ENCODE measurements at regions not wholly inside any gene's neighbourhood (a gene's known extent, or its start where the extent isn't known, plus 50 kb on each side); places are given as distances from the start of the nearest gene placed in this dataset.
"Not testable (repeated sequence)": the region's sequence is repeated elsewhere in the genome, so short reads cannot be mapped to it uniquely, and the experiment has no call there.

- CTCF ChIA-PET = not testable (repeated sequence)
Observed at GRCh38 chr15:92800416-92801055, 99.6 kb upstream of the CHD2 start.

DNA sequence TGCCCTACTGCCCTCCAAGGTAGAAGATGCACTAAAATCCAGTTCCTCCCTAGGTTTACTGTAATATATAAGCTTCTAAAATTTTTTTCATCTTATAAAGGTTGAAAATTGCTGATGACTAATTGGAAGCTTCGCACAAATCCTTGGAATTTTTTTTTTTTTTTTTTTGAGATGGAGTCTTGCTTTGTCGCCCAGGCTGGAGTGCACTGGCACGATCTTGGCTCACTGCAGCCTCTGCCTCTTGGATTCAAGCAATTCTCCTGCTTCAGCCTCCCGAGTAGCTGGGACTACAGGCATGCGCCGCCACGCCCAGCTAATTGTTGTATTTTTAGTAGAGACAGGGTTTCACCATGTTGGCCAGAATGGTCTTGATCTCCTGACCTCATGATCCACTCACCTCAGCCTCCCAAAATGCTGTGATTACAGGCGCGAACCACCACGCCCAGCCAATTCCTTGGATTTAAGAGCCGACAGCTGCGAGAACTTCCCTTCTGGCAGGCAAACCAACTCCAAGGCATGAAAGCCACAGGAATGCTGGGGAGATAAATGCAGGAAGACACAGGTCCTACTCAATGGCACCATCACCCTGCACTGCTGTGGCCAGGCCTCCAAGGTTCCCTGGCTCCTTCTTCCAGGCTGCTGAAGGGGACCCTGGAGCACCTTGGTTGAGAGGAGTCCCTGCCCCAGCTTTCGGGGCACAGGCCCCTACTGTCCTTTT, 98.9 kb upstream of the CHD2 start:
- Histone ChIP-seq H4K91ac (ENCODE audit: insufficient read depth, low read depth, low read length) (peak overlapping the region; percentile 99), H3K79me1 (ENCODE audit: low read depth in 1 of 2, low read length in 2 of 2) (peaks cover 4 to 14% of the 10 kb centered on the region in 2 experiments; a peak in 2 of 4 replicates), H2AFZ (replicated peaks; ENCODE audit: low read length, poor library complexity) (peak overlapping the region; percentile 94), H2BK120ac (ENCODE audit: low read depth, low read length) (peak overlapping the region; percentile 100), H2BK5ac (ENCODE audit: low read depth, low read length, poor library complexity, severe bottlenecking) (peak overlapping the region; percentile 99), H4K5ac (ENCODE audit: low read depth, low read length) (peak overlapping the region; percentile 98), H4K8ac (ENCODE audit: low read depth in 2 of 2, low read length in 2 of 2) (peak overlapping the region; percentile 85 to 98), H3K4me1 (ENCODE audit: control insufficient read depth, insufficient read depth, low read length) (peaks cover 17% of the 10 kb centered on the region), H2BK15ac (ENCODE audit: low read depth, low read length) (peak overlapping the region; percentile 95; the same call in 2 of the 3 replicates), H3K4ac (ENCODE audit: low read depth, low read length) (peak overlapping the region; percentile 99), H3K14ac (replicated peaks; ENCODE audit: low read depth, low read length) (peak overlapping the region; percentile 98), H3K18ac (ENCODE audit: low read depth, low read length) (peak overlapping the region; percentile 94), H3K9ac (ENCODE audit: low read depth, low read length) (peak overlapping the region; percentile 56), H3K4me2 (ENCODE audit: low read depth, low read length) (peak overlapping the region; percentile 13; the same call in 1 of the 2 replicates), H3K23ac (ENCODE audit: low read depth, low read length) (peak overlapping the region; percentile 99), H3K56ac (ENCODE audit: extremely low read depth, insufficient read depth, low read length) (peak overlapping the region; percentile 94), H2AK5ac (ENCODE audit: low read depth, low read length) (peak overlapping the region; percentile 93), H3K27ac (ENCODE audit: insufficient read depth, low read length) (peak overlapping the region; percentile 81), H2AK9ac (replicated peaks; ENCODE audit: low read depth, low read length, poor library complexity) (peak overlapping the region; percentile 99), H2BK20ac (ENCODE audit: low read depth, low read length) (peak overlapping the region; percentile 99)
- not testable (repeated sequence) for H3K27me3 ChIP-seq (ENCODE audit: control insufficient read depth, insufficient read depth, low read length); H3K9me1 ChIP-seq (ENCODE audit: insufficient read depth, low read length); H3K4me3 ChIP-seq (ENCODE audit: insufficient read depth, low read depth, low read length); H3K9me3 ChIP-seq (ENCODE audit: control insufficient read depth, insufficient read depth, low read length); H4K20me1 ChIP-seq (ENCODE audit: insufficient read depth, low read length); H3K36me3 ChIP-seq (ENCODE audit: control insufficient read depth, insufficient read depth, low read length)
- dilution Hi-C loops (cut with HindIII; ENCODE audit: low sequenced_read_pairs, unreplicated experiment) = loop anchor here (25.0 kb wide), 1 partner anchor 136 kb away; no protein-coding TSS in a partner anchor
- peak; percentile 10 for ATAC-seq (ENCODE audit: low read depth)
- POLR2A ChIA-PET (ENCODE audit: unreplicated experiment) = interaction anchor here (0.6 to 1.5 kb wide), 7 partner anchors 9 to 216 kb away, joined by 3 to 27 read pairs (median 5); partner anchors contain the start of gene CHD2
- in situ Hi-C loops (cut with MboI; ENCODE audit: low sequenced_read_pairs) = loop anchor here (5.0 to 25.0 kb wide), 2 partner anchors 111 to 1814 kb away; partner anchors contain the start of gene PRC1
- DNase-seq = peak; percentile 86
- WGBS, 2 experiments (ENCODE audit: extremely low coverage in 2 of 2, insufficient read length in 1 of 2) = 100% methylated on average over 1 of the region's 13 CpGs; no CpG with 5 or more reads in 1 of the 2 experiments
- TSS peak; percentile 39 for BruUV-seq (replicated peaks)
- CTCF ChIA-PET = interaction anchor here (0.6 to 1.1 kb wide), 4 partner anchors 64 to 197 kb away, joined by 3 to 6 read pairs (median 3); no protein-coding TSS in a partner anchor
- intact Hi-C loops (cut with micrococcal nuclease) = loop anchor here (10.0 kb wide), 1 partner anchor 194 kb away; no protein-coding TSS in a partner anchor

More at GRCh38 chr15:92800416-92801055, 99.6 kb upstream of the CHD2 start:
- not testable (repeated sequence) for H3K27me3 ChIP-seq (ENCODE audit: control insufficient read depth, insufficient read depth, low read length); H3K4me3 ChIP-seq (ENCODE audit: insufficient read depth, low read depth, low read length); H3K4me2 ChIP-seq (ENCODE audit: low read depth, low read length); H3K56ac ChIP-seq (ENCODE audit: extremely low read depth, insufficient read depth, low read length); BruUV-seq (replicated peaks); H4K20me1 ChIP-seq (ENCODE audit: insufficient read depth, low read length); H3K36me3 ChIP-seq (ENCODE audit: control insufficient read depth, insufficient read depth, low read length); H4K5ac ChIP-seq (ENCODE audit: low read depth, low read length); H3K9me1 ChIP-seq (ENCODE audit: insufficient read depth, low read length); H3K9me3 ChIP-seq (ENCODE audit: control insufficient read depth, insufficient read depth, low read length); H3K9ac ChIP-seq (ENCODE audit: low read depth, low read length); DNase-seq; H3K14ac ChIP-seq (replicated peaks; ENCODE audit: low read depth, low read length); H3K27ac ChIP-seq (ENCODE audit: insufficient read depth, low read length); H2AFZ ChIP-seq (replicated peaks; ENCODE audit: low read length, poor library complexity); H3K18ac ChIP-seq (ENCODE audit: low read depth, low read length); H2AK5ac ChIP-seq (ENCODE audit: low read depth, low read length); H2AK9ac ChIP-seq (replicated peaks; ENCODE audit: low read depth, low read length, poor library complexity); ATAC-seq (ENCODE audit: low read depth); H3K23ac ChIP-seq (ENCODE audit: low read depth, low read length)
- peaks cover 17% of the 10 kb centered on the region for H3K4me1 ChIP-seq (ENCODE audit: control insufficient read depth, insufficient read depth, low read length)
- POLR2A ChIA-PET (ENCODE audit: unreplicated experiment) = interaction anchor here (0.6 to 1.1 kb wide), 4 partner anchors 9 to 215 kb away, joined by 3 to 7 read pairs (median 4); no protein-coding TSS in a partner anchor
- peak overlapping the region; percentile 99 for H2BK5ac ChIP-seq (ENCODE audit: low read depth, low read length, poor library complexity, severe bottlenecking)
- H2BK120ac ChIP-seq (ENCODE audit: low read depth, low read length) = peak overlapping the region; percentile 100; the same call in 1 of the 2 replicates
- dilution Hi-C loops (cut with HindIII; ENCODE audit: low sequenced_read_pairs, unreplicated experiment) (loop anchor here (25.0 kb wide), 1 partner anchor 137 kb away; no protein-coding TSS in a partner anchor), in situ Hi-C loops (cut with MboI; ENCODE audit: low sequenced_read_pairs) (loop anchor here (5.0 to 25.0 kb wide), 2 partner anchors 112 to 1813 kb away; partner anchors contain the start of gene PRC1), intact Hi-C loops (cut with micrococcal nuclease) (loop anchor here (10.0 kb wide), 1 partner anchor 194 kb away; no protein-coding TSS in a partner anchor)
- peak overlapping the region; percentile 51; the same call in 1 of the 2 replicates for H2BK20ac ChIP-seq (ENCODE audit: low read depth, low read length)
- peaks cover 4 to 11% of the 10 kb centered on the region in 2 experiments; a peak in 2 of 4 replicates for H3K79me1 ChIP-seq (ENCODE audit: low read depth in 1 of 2, low read length in 2 of 2)
- peak overlapping the region; percentile 18 for H3K4ac ChIP-seq (ENCODE audit: low read depth, low read length)
- H2BK15ac ChIP-seq (ENCODE audit: low read depth, low read length) = peak overlapping the region; percentile 1; the same call in 1 of the 3 replicates
- peak overlapping the region in 1 of 2 experiments; percentile 52; a peak in 1 of 4 replicates for H4K8ac ChIP-seq (ENCODE audit: low read depth in 2 of 2, low read length in 2 of 2)
- 100% methylated on average over 1 of the region's 12 CpGs; no CpG with 5 or more reads in 1 of the 2 experiments for WGBS, 2 experiments (ENCODE audit: extremely low coverage in 2 of 2, insufficient read length in 1 of 2)
- H4K91ac ChIP-seq (ENCODE audit: insufficient read depth, low read depth, low read length) = peak overlapping the region; percentile 55
